PC-3 (cell line): ENCODE measurements at regions not wholly inside any gene's neighbourhood (a gene's known extent, or its start where the extent isn't known, plus 50 kb on each side); places are given as distances from the start of the nearest gene placed in this dataset.

Source experiments
- ATAC-seq: fragments of 200-7000 bp; cut with Tn5 transposase; 2 replicates; pipeline ENCODE4 v1.9.1; 2020; ENCODE audit warnings: mild to moderate bottlenecking, moderate library complexity
- BruUV-seq: library from RNA; stranded (reverse); fragments of 400-500 nt; replicated peaks from 2 replicates; lab custom pipeline; 2021; lab: Mats Ljungman, UMichigan
- CTCF ChIA-PET: fragments of 300-600 bp; sonication (Branson Sonifier 250); formaldehyde crosslinking; loops from one replicate; lab custom pipeline; 2022; ENCODE audit warnings: antibody characterized with exemption; lab: Charles Lee
- POLR2A ChIA-PET: fragments of 300-600 bp; sonication (Branson Sonifier 250); formaldehyde crosslinking; loops from one replicate; lab custom pipeline; 2022; ENCODE audit warnings: antibody characterized with exemption; ENCODE audit not compliant: unreplicated experiment; lab: Charles Lee
- DNase-seq: peaks from one replicate; pipeline ENCODE4 v3.0.0-alpha.2; 2015
- H2AFZ ChIP-seq: fragments of 300-600 bp; sonication (generic); 2 replicates; pipeline ENCODE4 v1.6.0; 2016; ENCODE audit warnings: antibody characterized with exemption, low read length
- H3F3A ChIP-seq: fragments of 300-600 bp; sonication (generic); one replicate; pipeline ENCODE4 v1.6.0; 2017; ENCODE audit warnings: antibody characterized with exemption, low read length, control low read depth, mild to moderate bottlenecking; ENCODE audit not compliant: unreplicated experiment
- H3K27ac ChIP-seq: fragments of 300-600 bp; sonication (generic); 2 replicates; pipeline ENCODE4 v1.5.1; 2016; ENCODE audit warnings: mild to moderate bottlenecking, low read length
- H3K27me3 ChIP-seq: fragments of 300-600 bp; sonication (generic); 2 replicates; pipeline ENCODE4 v1.6.1; 2016; ENCODE audit warnings: low read length, mixed read lengths
- H3K36me3 ChIP-seq: fragments of 300-600 bp; sonication (generic); 2 replicates; pipeline ENCODE4 v1.6.1; 2016; ENCODE audit warnings: low read depth, mixed run types, low read length, mixed read lengths
- H3K4me1 ChIP-seq: fragments of 300-600 bp; sonication (generic); 2 replicates; pipeline ENCODE4 v1.5.1; 2016; ENCODE audit warnings: low read length; ENCODE audit not compliant: insufficient read depth
- H3K4me2 ChIP-seq: fragments of 300-600 bp; sonication (generic); 2 replicates; pipeline ENCODE4 v1.6.0; 2016; ENCODE audit warnings: low read length
- H3K4me3 ChIP-seq: fragments of 300-600 bp; sonication (generic); 2 replicates; pipeline ENCODE4 v1.5.1; 2016; ENCODE audit warnings: mild to moderate bottlenecking, low read length, mixed read lengths
- H3K79me2 ChIP-seq: fragments of 300-600 bp; sonication (generic); 2 replicates; pipeline ENCODE4 v1.6.1; 2017; ENCODE audit warnings: low read length, mixed read lengths
- H3K9ac ChIP-seq: fragments of 300-600 bp; sonication (generic); 2 replicates; pipeline ENCODE4 v1.6.0; 2016; ENCODE audit warnings: mild to moderate bottlenecking, low read length
- H3K9me2 ChIP-seq: fragments of 300-600 bp; sonication (generic); replicated peaks from 2 replicates; pipeline ENCODE4 v1.6.1; 2016; ENCODE audit warnings: mixed run types, low read length, mixed read lengths
- H3K9me3 ChIP-seq: fragments of 300-600 bp; sonication (generic); 2 replicates; pipeline ENCODE4 v1.6.1; 2016; ENCODE audit warnings: low read length, mixed read lengths
- H4K20me1 ChIP-seq: fragments of 300-600 bp; sonication (generic); 2 replicates; pipeline ENCODE4 v1.6.1; 2016; ENCODE audit warnings: low read length, mixed read lengths
- EZH2 ChIP-seq: fragments of 300-600 bp; sonication (generic); IDR thresholded peaks from one replicate; pipeline ENCODE4 v1.6.1; 2017; ENCODE audit warnings: antibody characterized with exemption, mild to moderate bottlenecking, low read length; ENCODE audit not compliant: unreplicated experiment
- EZH2phosphoT487 ChIP-seq: fragments of 300-600 bp; sonication (generic); IDR thresholded peaks from 2 replicates; pipeline ENCODE4 v1.6.1; 2018; ENCODE audit warnings: mild to moderate bottlenecking, antibody characterized with exemption, low read length, borderline replicate concordance
- intact Hi-C: fragments of 100-400 bp; cut with micrococcal nuclease; formaldehyde crosslinking; loops from 2 replicates; pipeline ENCODE4 v1.9.0; 2023
- TF ChIP-seq, protein P1 (sequence below): fragments of 300-600 bp; sonication (generic); conservative IDR thresholded peaks from 2 replicates; pipeline ENCODE4 v1.5.1; 2017; ENCODE audit warnings: antibody characterized with exemption, low read depth, mild to moderate bottlenecking, low read length

DNA sequence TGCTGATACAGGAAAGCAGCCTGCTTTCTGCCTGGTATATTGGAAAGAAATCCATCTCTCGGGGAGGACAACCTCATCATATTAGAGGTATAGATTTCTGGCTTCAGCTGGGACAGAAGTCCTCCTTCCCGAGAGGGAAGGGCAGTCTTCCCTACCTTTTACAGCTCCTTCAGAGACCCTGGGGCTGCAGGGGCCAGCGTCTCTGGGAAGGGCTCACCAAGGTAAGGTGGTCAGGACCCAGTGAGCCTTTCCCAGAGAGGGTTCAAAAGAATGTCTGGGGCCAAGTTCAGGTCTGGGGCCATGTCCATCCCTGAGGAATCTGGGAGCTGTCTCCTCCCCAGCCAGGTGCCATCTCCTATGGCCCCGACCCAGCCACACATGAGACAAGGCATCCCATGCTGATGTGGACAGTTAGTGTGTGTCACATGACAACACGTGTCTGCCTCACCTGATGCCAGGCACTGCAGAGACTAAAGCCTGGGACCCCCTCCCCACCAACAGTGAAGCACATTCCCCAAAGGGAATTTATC lies 136.4 kb downstream of the URI1 start:
- no peak overlapping the region for H3K9ac ChIP-seq
- DNase-seq: no peak
- H3K79me2 ChIP-seq: no peaks in the 10 kb centered on the region
- H3K4me3 ChIP-seq: no peak overlapping the region
- POLR2A ChIA-PET: no interaction called here
- H3K36me3 ChIP-seq: no peaks in the 10 kb centered on the region
- H2AFZ ChIP-seq: no peak overlapping the region
- CTCF ChIA-PET: no interaction called here
- no TSS peak for BruUV-seq
- H3K9me2 ChIP-seq: no peaks in the 10 kb centered on the region
- no peak overlapping the region for H3K4me2 ChIP-seq
- no peaks in the 10 kb centered on the region for H3F3A ChIP-seq
- no peaks in the 10 kb centered on the region for H3K9me3 ChIP-seq
- H4K20me1 ChIP-seq: no peaks in the 10 kb centered on the region
- intact Hi-C loops: no loop called here
- TF ChIP-seq, protein P1, sequence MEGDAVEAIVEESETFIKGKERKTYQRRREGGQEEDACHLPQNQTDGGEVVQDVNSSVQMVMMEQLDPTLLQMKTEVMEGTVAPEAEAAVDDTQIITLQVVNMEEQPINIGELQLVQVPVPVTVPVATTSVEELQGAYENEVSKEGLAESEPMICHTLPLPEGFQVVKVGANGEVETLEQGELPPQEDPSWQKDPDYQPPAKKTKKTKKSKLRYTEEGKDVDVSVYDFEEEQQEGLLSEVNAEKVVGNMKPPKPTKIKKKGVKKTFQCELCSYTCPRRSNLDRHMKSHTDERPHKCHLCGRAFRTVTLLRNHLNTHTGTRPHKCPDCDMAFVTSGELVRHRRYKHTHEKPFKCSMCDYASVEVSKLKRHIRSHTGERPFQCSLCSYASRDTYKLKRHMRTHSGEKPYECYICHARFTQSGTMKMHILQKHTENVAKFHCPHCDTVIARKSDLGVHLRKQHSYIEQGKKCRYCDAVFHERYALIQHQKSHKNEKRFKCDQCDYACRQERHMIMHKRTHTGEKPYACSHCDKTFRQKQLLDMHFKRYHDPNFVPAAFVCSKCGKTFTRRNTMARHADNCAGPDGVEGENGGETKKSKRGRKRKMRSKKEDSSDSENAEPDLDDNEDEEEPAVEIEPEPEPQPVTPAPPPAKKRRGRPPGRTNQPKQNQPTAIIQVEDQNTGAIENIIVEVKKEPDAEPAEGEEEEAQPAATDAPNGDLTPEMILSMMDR: no peak
- no peak for TF ChIP-seq EZH2phosphoT487
- TF ChIP-seq EZH2: no peak
- no peaks in the 10 kb centered on the region for H3K4me1 ChIP-seq
- ATAC-seq: no peak
- no peaks in the 10 kb centered on the region; the same call in 1 of the 2 replicates for H3K27me3 ChIP-seq
- no peak overlapping the region for H3K27ac ChIP-seq

DNA sequence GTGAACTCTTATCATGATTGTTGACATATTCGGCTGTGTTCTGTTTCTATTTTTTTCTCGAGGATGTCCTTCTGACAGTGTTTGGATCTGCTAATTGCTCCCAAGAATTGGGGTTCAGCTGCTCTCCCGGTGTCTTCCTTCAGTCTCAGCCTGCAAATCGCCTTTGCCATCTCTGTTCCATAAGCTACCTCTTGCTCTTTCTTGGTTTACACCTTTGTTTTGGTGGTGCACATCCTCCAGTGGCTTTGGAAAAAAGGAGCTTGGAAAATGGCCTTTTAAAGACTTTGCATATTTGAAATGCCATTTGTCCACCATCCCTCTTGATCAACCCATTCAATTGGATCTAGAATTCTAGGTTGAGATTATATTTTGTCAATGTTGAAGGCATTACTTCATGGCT lies 137.2 kb downstream of the URI1 start:
- intact Hi-C loops: no loop called here
- Histone ChIP-seq H3K9me3 (no peaks in the 10 kb centered on the region), H2AFZ (no peak overlapping the region), H3K4me3 (no peak overlapping the region), H3K9ac (no peak overlapping the region), H3K4me1 (no peaks in the 10 kb centered on the region), H4K20me1 (no peaks in the 10 kb centered on the region), H3K36me3 (no peaks in the 10 kb centered on the region), H3K79me2 (no peaks in the 10 kb centered on the region), H3K4me2 (no peak overlapping the region), H3K27me3 (no peaks in the 10 kb centered on the region; the same call in 1 of the 2 replicates), H3K27ac (no peak overlapping the region), H3F3A (no peaks in the 10 kb centered on the region), H3K9me2 (no peaks in the 10 kb centered on the region)
- no peak for DNase-seq
- POLR2A ChIA-PET: no interaction called here
- TF ChIP-seq EZH2phosphoT487: no peak
- TF ChIP-seq, protein P1: no peak
- TF ChIP-seq EZH2: no peak
- BruUV-seq: no TSS peak
- no peak for ATAC-seq
- CTCF ChIA-PET: no interaction called here

DNA sequence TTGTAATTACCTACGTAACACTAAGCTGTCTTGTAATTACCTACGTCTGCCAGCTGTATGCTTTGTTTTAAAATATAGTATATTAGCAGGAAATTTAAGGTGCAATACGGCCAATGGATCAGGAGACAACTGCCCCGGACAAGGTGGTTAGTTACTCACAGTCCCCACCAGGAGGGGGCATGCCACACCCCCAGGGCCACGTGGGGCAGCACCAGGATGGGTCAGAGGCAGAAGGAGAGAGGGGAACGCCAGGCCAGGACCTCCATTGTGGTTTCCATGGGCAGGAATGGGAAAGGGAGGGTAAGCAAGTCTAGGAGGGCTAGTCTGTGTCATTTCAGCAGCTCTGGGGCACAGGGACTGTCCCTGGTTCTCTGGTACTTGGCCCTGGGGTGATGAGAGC lies 140.1 kb downstream of the URI1 start:
- Histone ChIP-seq H3K4me2 (no peak overlapping the region), H4K20me1 (no peaks in the 10 kb centered on the region), H3K36me3 (no peaks in the 10 kb centered on the region), H2AFZ (no peak overlapping the region), H3K4me3 (no peak overlapping the region), H3K27ac (no peak overlapping the region), H3K27me3 (no peaks in the 10 kb centered on the region; the same call in 1 of the 2 replicates), H3K4me1 (no peaks in the 10 kb centered on the region), H3K79me2 (no peaks in the 10 kb centered on the region), H3K9me3 (no peaks in the 10 kb centered on the region), H3K9me2 (no peaks in the 10 kb centered on the region), H3F3A (no peaks in the 10 kb centered on the region), H3K9ac (no peak overlapping the region)
- DNase-seq (no peak), ATAC-seq (no peak)
- TF ChIP-seq, protein P1: no peak
- TF ChIP-seq EZH2phosphoT487 (no peak), EZH2 (no peak)
- BruUV-seq: no TSS peak
- ChIA-PET POLR2A (no interaction called here), CTCF (no interaction called here)
- intact Hi-C loops: no loop called here
